Right atrium auricular region (tissue), 2 donors: ENCODE measurements at regions not wholly inside any gene's neighbourhood (a gene's known extent, or its start where the extent isn't known, plus 50 kb on each side); places are given as distances from the start of the nearest gene placed in this dataset.

Experiments
- DNase-seq: peaks from one replicate; pipeline ENCODE4 v3.0.0-alpha.2; 2019; ENCODE audit warnings: low spot score
- H3K27ac ChIP-seq, 2 donors: fragments of 200-600 bp; sonication (generic); 1 replicate in 1 of 2; 2 replicates in 1 of 2; pipeline ENCODE4 v1.5.1; 2016 to 2019
- H3K27me3 ChIP-seq, 2 donors: fragments of 200-600 bp; sonication (generic); one replicate each; pipeline versions ENCODE4 v1.5.1 to v1.6.0; 2017 to 2019
- H3K36me3 ChIP-seq: fragments of 200-600 bp; sonication (generic); one replicate; pipeline ENCODE4 v1.5.1; 2016
- H3K4me1 ChIP-seq, 2 donors: fragments of 200-600 bp; sonication (generic); one replicate each; pipeline versions ENCODE4 v1.5.1 to v1.6.0; 2017 to 2019
- H3K4me3 ChIP-seq, 2 donors: fragments of 200-600 bp; sonication (generic); 1 replicate in 1 of 2; 2 replicates in 1 of 2; pipeline ENCODE4 v1.5.1; 2017 to 2019; ENCODE audit warnings: mild to moderate bottlenecking in 1 of 2, moderate library complexity in 1 of 2
- H3K9me3 ChIP-seq, 2 donors: fragments of 200-600 bp; sonication (generic); one replicate each; pipeline ENCODE4 v1.5.1; 2019
- TF ChIP-seq, protein P1 (sequence below), 2 donors: fragments of 200-600 bp; sonication (generic); IDR thresholded peaks; one replicate each; pipeline ENCODE4 v1.5.1; 2019; ENCODE audit warnings: antibody characterized with exemption in 2 of 2

DNA sequence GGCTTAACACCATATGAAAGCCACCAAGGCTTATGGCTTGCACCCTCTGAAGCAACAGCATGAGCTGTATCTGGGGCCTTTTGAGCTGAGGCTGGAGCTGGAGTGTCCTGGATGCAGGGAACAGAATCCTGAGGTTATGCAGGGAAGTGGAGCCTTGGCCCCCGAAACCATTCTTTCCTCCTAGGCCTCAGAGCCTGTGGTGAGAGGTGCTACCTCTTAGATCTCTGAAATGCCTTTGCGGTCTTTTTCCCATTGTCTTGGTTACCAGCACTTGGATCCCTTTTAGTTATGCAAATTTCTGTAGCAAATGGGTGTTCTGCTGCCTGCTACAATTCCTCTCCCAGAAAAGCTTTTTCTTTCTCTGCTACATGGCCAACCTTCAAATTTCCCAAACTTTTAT is 72.7 kb upstream of the CLPB start:
- no peak for DNase-seq
- Histone ChIP-seq H3K27me3 (no peaks in the 10 kb centered on the region), H3K36me3 (no peaks in the 10 kb centered on the region), H3K9me3 (peaks cover 9 to 25% of the 10 kb centered on the region in 2 donors), H3K27ac (no peak overlapping the region), H3K4me1 (no peaks in the 10 kb centered on the region), H3K4me3 (no peak overlapping the region)
- TF ChIP-seq, protein P1, sequence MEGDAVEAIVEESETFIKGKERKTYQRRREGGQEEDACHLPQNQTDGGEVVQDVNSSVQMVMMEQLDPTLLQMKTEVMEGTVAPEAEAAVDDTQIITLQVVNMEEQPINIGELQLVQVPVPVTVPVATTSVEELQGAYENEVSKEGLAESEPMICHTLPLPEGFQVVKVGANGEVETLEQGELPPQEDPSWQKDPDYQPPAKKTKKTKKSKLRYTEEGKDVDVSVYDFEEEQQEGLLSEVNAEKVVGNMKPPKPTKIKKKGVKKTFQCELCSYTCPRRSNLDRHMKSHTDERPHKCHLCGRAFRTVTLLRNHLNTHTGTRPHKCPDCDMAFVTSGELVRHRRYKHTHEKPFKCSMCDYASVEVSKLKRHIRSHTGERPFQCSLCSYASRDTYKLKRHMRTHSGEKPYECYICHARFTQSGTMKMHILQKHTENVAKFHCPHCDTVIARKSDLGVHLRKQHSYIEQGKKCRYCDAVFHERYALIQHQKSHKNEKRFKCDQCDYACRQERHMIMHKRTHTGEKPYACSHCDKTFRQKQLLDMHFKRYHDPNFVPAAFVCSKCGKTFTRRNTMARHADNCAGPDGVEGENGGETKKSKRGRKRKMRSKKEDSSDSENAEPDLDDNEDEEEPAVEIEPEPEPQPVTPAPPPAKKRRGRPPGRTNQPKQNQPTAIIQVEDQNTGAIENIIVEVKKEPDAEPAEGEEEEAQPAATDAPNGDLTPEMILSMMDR (IDR thresholded peaks at IDR 0.05): no peak

DNA sequence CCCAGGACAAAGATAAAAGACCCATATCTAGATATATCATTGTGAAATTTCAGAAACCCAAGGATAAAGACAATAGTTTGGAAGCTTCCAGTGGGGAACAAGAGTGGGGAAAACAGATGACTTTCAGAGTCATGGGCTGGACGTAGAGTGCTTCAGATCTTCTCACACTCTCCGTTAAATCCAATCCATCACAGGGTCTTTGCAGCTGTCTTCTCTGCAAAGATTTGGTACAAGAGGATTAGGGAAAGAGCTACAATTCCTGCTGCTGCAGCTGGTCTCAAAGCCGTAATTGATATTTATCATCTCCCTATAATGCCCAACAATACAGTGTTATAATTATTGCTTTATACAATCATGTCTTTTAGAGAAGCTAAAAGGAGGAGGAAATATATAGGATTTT is 63.4 kb upstream of the CLPB start:
- H3K9me3 ChIP-seq: peaks cover 0 to 12% of the 10 kb centered on the region in 2 donors
- no peak overlapping the region for H3K27ac ChIP-seq
- no peaks in the 10 kb centered on the region for H3K36me3 ChIP-seq
- no peak for DNase-seq
- H3K4me3 ChIP-seq: no peak overlapping the region
- TF ChIP-seq, protein P1 (IDR thresholded peaks at IDR 0.05): no peak
- H3K4me1 ChIP-seq: no peaks in the 10 kb centered on the region
- H3K27me3 ChIP-seq: no peaks in the 10 kb centered on the region

DNA sequence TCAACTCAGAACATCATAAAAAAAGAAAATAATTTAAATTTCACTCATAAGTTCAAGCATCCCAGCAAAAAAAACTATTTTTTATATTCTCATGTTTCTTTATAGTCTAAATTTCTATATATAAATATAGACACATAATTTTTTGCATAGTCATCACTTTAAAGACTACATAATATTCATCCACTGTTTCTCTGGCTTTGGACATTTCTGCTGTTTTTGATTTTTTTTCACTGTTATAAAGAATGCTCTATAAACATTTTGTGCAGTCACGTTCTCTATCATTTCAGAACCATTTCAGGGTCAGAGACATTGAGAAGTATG is 59.7 kb upstream of the CLPB start:
- no peak for DNase-seq
- no peaks in the 10 kb centered on the region for H3K36me3 ChIP-seq
- H3K4me1 ChIP-seq: no peaks in the 10 kb centered on the region
- no peak overlapping the region for H3K27ac ChIP-seq
- TF ChIP-seq, protein P1 (IDR thresholded peaks at IDR 0.05): no peak
- no peak overlapping the region for H3K4me3 ChIP-seq
- no peaks in the 10 kb centered on the region for H3K27me3 ChIP-seq
- H3K9me3 ChIP-seq: no peaks in the 10 kb centered on the region

DNA sequence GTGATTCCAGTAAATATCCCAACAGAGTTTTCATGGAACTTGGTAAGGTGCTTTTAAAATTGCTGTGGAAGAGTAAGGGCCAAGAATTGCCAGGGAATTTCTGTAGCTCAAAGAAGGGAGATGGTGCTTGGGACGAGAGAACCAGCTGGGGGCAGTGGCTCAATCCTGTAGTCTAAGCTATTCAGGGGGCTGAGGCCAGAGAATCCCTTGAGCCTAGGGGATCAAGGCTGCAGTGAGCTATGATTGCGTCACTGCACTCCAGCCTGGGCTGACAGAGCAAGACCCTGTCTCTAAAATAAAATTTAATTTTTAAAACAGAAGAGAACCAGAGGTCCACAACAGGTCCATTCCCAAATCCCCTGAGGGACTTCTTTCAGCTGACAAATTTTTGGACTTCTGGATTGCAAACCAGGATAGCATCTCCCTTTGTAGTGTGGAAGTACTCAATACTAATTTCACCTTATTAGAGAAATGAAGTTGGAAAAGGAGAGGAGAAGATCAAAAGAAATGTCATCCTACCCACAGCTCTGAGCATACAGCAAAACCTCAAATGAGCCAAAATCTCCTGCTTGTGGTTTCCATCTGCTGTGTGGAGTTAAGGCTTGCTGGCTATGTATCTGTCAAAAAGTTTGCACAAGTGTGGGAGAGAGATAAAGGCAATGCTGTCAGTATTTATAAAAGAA is 59.2 kb upstream of the CLPB start:
- Histone ChIP-seq H3K9me3 (no peaks in the 10 kb centered on the region), H3K27me3 (no peaks in the 10 kb centered on the region), H3K4me3 (no peak overlapping the region), H3K36me3 (no peaks in the 10 kb centered on the region), H3K27ac (no peak overlapping the region), H3K4me1 (no peaks in the 10 kb centered on the region)
- DNase-seq: no peak
- TF ChIP-seq, protein P1 (IDR thresholded peaks at IDR 0.05): no peak

DNA sequence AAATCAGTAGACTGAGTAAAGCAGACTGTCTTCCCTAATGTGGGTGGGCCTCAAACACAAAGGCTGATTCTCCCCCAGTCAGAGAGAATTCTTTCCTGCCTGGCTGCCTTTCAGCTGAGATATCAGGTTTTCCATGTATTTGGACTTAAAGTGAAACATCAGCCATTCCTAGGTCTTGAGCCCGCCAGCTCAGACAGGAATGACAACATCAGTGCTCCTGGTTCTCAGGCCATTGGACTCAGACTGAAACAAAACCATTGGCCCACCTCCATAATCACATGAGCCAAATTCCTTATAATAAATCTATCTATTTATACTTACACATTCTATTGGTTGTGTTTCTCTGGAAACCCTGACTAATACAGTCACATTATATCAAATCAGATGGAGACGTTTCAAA is 56.7 kb upstream of the CLPB start:
- Histone ChIP-seq H3K4me3 (no peak overlapping the region), H3K27me3 (no peaks in the 10 kb centered on the region), H3K9me3 (no peaks in the 10 kb centered on the region), H3K36me3 (no peaks in the 10 kb centered on the region), H3K27ac (no peak overlapping the region), H3K4me1 (no peaks in the 10 kb centered on the region)
- DNase-seq: no peak
- TF ChIP-seq, protein P1 (IDR thresholded peaks at IDR 0.05): no peak
